ENCODE measurements at regions not wholly inside any gene's neighbourhood (a gene's known extent, or its start where the extent isn't known, plus 50 kb on each side); places are given as distances from the start of the nearest gene placed in this dataset.

DNA sequence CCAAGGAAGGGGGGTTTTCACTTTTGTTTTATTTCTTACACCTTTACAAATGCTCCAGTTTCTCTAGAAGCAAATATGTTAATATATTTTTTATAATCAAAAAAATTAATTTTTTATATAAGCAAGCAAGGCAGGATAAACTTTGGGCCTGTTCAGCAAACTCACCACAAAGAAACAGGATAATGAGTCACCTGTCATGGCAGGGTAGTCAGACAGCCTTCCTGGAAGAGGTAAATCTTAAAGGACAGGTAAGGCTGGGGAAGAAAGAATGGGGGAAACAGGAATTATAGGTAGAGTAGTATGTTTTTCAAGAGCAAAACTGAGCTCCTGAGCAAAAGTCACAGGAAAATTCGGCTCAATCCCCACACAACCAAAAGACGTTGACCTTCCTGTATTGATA is 186.3 kb upstream of the SOX9 start:
- FAIRE-seq (no peak), DNase-seq (ENCODE audit: low read depth, low spot score) (no peak)
- no peaks in the 10 kb centered on the region for H3K36me3 ChIP-seq (ENCODE audit: control insufficient read depth in 2 of 2, extremely low read depth in 1 of 2, insufficient read depth in 2 of 2, low read length in 2 of 2)
- TF ChIP-seq, protein P1, sequence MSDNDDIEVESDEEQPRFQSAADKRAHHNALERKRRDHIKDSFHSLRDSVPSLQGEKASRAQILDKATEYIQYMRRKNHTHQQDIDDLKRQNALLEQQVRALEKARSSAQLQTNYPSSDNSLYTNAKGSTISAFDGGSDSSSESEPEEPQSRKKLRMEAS (IDR thresholded peaks at IDR 0.05; ENCODE audit: insufficient read depth, insufficient read length) = no peak
- no peak for TF ChIP-seq MYC (IDR thresholded peaks at IDR 0.05; ENCODE audit: low read depth, low read length)
- no peak for TF ChIP-seq JUN (IDR thresholded peaks at IDR 0.05; ENCODE audit: borderline replicate concordance, insufficient read depth, insufficient read length, low read depth)
- TF ChIP-seq, protein P2, sequence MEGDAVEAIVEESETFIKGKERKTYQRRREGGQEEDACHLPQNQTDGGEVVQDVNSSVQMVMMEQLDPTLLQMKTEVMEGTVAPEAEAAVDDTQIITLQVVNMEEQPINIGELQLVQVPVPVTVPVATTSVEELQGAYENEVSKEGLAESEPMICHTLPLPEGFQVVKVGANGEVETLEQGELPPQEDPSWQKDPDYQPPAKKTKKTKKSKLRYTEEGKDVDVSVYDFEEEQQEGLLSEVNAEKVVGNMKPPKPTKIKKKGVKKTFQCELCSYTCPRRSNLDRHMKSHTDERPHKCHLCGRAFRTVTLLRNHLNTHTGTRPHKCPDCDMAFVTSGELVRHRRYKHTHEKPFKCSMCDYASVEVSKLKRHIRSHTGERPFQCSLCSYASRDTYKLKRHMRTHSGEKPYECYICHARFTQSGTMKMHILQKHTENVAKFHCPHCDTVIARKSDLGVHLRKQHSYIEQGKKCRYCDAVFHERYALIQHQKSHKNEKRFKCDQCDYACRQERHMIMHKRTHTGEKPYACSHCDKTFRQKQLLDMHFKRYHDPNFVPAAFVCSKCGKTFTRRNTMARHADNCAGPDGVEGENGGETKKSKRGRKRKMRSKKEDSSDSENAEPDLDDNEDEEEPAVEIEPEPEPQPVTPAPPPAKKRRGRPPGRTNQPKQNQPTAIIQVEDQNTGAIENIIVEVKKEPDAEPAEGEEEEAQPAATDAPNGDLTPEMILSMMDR (IDR thresholded peaks at IDR 0.05; ENCODE audit: extremely low read depth in 1 of 2, insufficient read depth in 1 of 2, low read depth in 1 of 2, low read length in 2 of 2) = no peak
- no peak for TF ChIP-seq GATA2 (IDR thresholded peaks at IDR 0.05; ENCODE audit: insufficient read depth, insufficient read length, low read depth, low read length)
- no peak for TF ChIP-seq POLR2AphosphoS5 (IDR thresholded peaks at IDR 0.05; ENCODE audit: insufficient read depth, low read depth, low read length)
- no peak for TF ChIP-seq EZH2 (IDR thresholded peaks at IDR 0.05; ENCODE audit: borderline replicate concordance, low read depth, low read length, severe bottlenecking)
- no peak for TF ChIP-seq POLR2A (IDR thresholded peaks at IDR 0.05; ENCODE audit: low read depth, low read length)
- TF ChIP-seq FOS (IDR thresholded peaks at IDR 0.05; ENCODE audit: borderline replicate concordance, insufficient read depth, low read length) = no peak
- peaks cover 3% of the 10 kb centered on the region for H3K9me3 ChIP-seq (replicated peaks; ENCODE audit: control insufficient read depth, insufficient read depth, low read length)
- no peaks in the 10 kb centered on the region for H4K20me1 ChIP-seq (replicated peaks; ENCODE audit: control insufficient read depth, extremely low read depth, insufficient read depth, low read length)
- no peaks in the 10 kb centered on the region for H3K27me3 ChIP-seq (ENCODE audit: control insufficient read depth in 2 of 2, insufficient read depth in 2 of 2, low read length in 2 of 2)
- dilution Hi-C loops (cut with MboI; ENCODE audit: extremely low pct_ligation_motif_present, low sequenced_read_pairs) = no loop called here
- intact Hi-C loops (cut with micrococcal nuclease) = no loop called here
- CTCF ChIA-PET = no interaction called here
- POLR2A ChIA-PET = no interaction called here
- H3K9ac ChIP-seq (replicated peaks; ENCODE audit: extremely low read depth, insufficient read depth, low read length) = no peak overlapping the region
- no peaks in the 10 kb centered on the region for H3K4me1 ChIP-seq (ENCODE audit: control insufficient read depth, extremely low read depth, insufficient read depth, low read length)
- no peaks in the 10 kb centered on the region for H3K79me2 ChIP-seq (ENCODE audit: control insufficient read depth, insufficient read depth, low read length)
- H2AFZ ChIP-seq (ENCODE audit: low read depth, low read length) = no peak overlapping the region
- H3K9me1 ChIP-seq (replicated peaks; ENCODE audit: control insufficient read depth, extremely low read depth, insufficient read depth, low read length) = no peaks in the 10 kb centered on the region
- H3K4me3 ChIP-seq (replicated peaks in 1 of 3; ENCODE audit: insufficient read depth in 1 of 3, low read depth in 1 of 3, low read length in 3 of 3) = no peak overlapping the region
- no peak overlapping the region for H3K27ac ChIP-seq (ENCODE audit: insufficient read depth, low read depth, low read length)
- BruUV-seq (replicated peaks) = no TSS peak
- H3K4me2 ChIP-seq (ENCODE audit: insufficient read depth, low read length) = no peak overlapping the region

Data from endothelial cell of umbilical vein (primary cell).